LNCaP clone FGC (cell line): ENCODE measurements at regions not wholly inside any gene's neighbourhood (a gene's known extent, or its start where the extent isn't known, plus 50 kb on each side); places are given as distances from the start of the nearest gene placed in this dataset.

ENCODE experiments used
- DNase-seq: peaks from one replicate; pipeline ENCODE4 v3.0.0-alpha.2; 2011; ENCODE audit warnings: low read depth
- H3K4me3 ChIP-seq: 2 replicates; pipeline ENCODE4 v1.5.1; 2011; ENCODE audit warnings: mild to moderate bottlenecking, low read depth, low read length, control low read depth
- TF ChIP-seq, protein P1 (sequence below): IDR thresholded peaks from 2 replicates; pipeline ENCODE4 v1.5.1; 2012; ENCODE audit warnings: mild to moderate bottlenecking; ENCODE audit not compliant: control insufficient read depth, insufficient read depth; ENCODE audit errors: extremely low read depth

DNA sequence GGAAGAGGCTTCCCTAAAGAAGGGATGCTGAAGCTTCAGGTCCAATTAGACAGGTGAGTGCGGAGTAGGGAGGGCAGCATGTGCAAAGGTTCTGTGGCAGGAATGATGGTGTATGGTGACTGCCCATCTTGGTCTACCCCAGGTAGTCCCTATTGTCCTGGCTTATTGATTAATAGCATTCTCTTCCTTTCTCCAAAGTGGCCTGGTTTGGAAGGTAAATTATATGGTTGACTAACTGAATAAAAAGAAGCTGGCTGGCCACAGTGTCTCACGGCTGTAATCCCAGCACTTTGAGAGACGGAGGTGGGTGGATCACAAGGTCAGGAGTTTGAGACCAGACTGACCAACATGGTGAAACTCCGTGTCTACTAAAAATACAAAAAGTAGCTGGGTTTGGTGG is 230.5 kb downstream of the MIAT start:
- no peak overlapping the region for H3K4me3 ChIP-seq
- TF ChIP-seq, protein P1, sequence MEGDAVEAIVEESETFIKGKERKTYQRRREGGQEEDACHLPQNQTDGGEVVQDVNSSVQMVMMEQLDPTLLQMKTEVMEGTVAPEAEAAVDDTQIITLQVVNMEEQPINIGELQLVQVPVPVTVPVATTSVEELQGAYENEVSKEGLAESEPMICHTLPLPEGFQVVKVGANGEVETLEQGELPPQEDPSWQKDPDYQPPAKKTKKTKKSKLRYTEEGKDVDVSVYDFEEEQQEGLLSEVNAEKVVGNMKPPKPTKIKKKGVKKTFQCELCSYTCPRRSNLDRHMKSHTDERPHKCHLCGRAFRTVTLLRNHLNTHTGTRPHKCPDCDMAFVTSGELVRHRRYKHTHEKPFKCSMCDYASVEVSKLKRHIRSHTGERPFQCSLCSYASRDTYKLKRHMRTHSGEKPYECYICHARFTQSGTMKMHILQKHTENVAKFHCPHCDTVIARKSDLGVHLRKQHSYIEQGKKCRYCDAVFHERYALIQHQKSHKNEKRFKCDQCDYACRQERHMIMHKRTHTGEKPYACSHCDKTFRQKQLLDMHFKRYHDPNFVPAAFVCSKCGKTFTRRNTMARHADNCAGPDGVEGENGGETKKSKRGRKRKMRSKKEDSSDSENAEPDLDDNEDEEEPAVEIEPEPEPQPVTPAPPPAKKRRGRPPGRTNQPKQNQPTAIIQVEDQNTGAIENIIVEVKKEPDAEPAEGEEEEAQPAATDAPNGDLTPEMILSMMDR, result no peak
- no peak for DNase-seq

- DNase-seq, result no peak
- TF ChIP-seq, protein P1, result no peak
Measured at GRCh38 chr22:26888887-26889286, 231.5 kb downstream of the MIAT start.

GRCh38 chr22:26889802-26890201 is 232.4 kb downstream of the MIAT start:
- TF ChIP-seq, protein P1, result no peak
- no peak overlapping the region for H3K4me3 ChIP-seq
- DNase-seq, result no peak

More at GRCh38 chr22:26888887-26889286, 231.5 kb downstream of the MIAT start:
- H3K4me3 ChIP-seq, result no peak overlapping the region

DNA sequence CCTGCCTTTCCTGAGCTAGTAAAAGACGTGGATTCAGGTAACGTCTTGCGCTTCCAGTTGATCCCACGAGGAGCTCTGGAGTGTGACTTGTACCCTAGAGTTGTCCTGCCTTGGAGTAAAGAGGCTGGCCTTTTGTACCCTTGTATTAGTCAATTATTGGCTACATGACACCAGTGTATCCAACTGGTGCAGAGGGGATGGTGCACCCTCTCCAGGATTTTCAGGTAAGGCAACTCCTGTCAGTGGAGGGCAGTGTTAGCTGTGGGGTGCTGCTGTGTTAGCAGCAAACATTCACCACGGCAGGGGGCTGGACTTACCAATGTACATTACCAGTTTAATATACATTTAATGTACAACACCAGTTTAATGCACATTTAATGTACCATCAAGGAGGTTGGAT is 233.5 kb downstream of the MIAT start:
- TF ChIP-seq, protein P1, result no peak
- DNase-seq, result no peak

DNA sequence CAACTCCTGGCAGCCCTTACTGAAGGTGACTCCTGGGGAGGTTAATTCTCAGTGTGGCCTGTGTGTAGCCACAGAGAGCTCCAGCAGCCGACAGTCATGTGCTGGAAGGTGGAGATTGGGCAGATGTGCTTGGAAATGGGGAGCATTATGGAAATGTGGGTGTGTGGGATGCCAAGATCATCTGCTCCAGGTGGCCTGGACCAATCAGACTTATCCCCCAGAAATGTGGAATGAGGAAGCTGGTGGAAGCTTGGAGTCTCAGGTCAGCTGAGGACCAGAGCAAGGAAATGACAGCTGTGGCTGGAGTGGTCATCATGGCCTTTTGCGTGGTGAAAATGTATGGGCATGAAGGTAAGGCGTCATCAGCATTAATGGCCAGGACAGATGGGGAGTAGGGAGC is 234.0 kb downstream of the MIAT start:
- TF ChIP-seq, protein P1, result no peak
- no peak overlapping the region for H3K4me3 ChIP-seq
- no peak for DNase-seq

More for the DNA sequence above, 233.5 kb downstream of the MIAT start:
- H3K4me3 ChIP-seq, result no peak overlapping the region

- no peak overlapping the region for H3K4me3 ChIP-seq
- TF ChIP-seq, protein P1, result no peak
- DNase-seq, result peak; percentile 2
Measured at GRCh38 chr22:26892166-26893041, 235.0 kb downstream of the MIAT start.
